Transverse colon (tissue), 4 donors: ENCODE measurements at regions not wholly inside any gene's neighbourhood (a gene's known extent, or its start where the extent isn't known, plus 50 kb on each side); places are given as distances from the start of the nearest gene placed in this dataset.

Experiments used
- CTCF ChIP-seq, 5 experiments: fragments of 200-600 bp in 3 of 5; fragments of 450-650 bp in 2 of 5; sonication (generic) in 3 of 5; IDR thresholded peaks; 1 replicate in 2 of 5; 2 replicates in 3 of 5; pipeline ENCODE4 v1.5.1; 2016 to 2017; ENCODE audit warnings: antibody characterized with exemption in 5 of 5, inconsistent platforms in 3 of 5, mild to moderate bottlenecking in 2 of 5, moderate library complexity in 1 of 5
- POLR2A ChIP-seq: fragments of 450-650 bp; IDR thresholded peaks from one replicate; pipeline ENCODE4 v1.6.1; 2016; ENCODE audit warnings: antibody characterized with exemption, mild to moderate bottlenecking, moderate library complexity
- POLR2AphosphoS5 ChIP-seq, 3 donors: sonication (generic); formaldehyde crosslinking; IDR thresholded peaks; one replicate each; pipeline ENCODE4 v1.6.1; 2016; ENCODE audit warnings: antibody characterized with exemption in 3 of 3

- TF ChIP-seq CTCF (IDR thresholded peaks at IDR 0.05) = no peak
- TF ChIP-seq POLR2A = no peak
- TF ChIP-seq POLR2AphosphoS5 (IDR thresholded peaks at IDR 0.05) = no peak
These were observed 246.1 kb downstream of the KIF4B start for GRCh38 chr5:155259648-155260047.
